HCT116 (cell line): ENCODE measurements at regions not wholly inside any gene's neighbourhood (a gene's known extent, or its start where the extent isn't known, plus 50 kb on each side); places are given as distances from the start of the nearest gene placed in this dataset.

Experiments
- ATAC-seq: fragments of 200-7000 bp; cut with Tn5 transposase; 2 replicates; pipeline ENCODE4 v1.9.1; 2020; ENCODE audit warnings: mild to moderate bottlenecking, moderate library complexity
- BruUV-seq: library from RNA; stranded (reverse); fragments of 400-500 nt; replicated peaks from 2 replicates; lab custom pipeline; 2021; lab: Mats Ljungman, UMichigan
- CTCF ChIA-PET: fragments of 300-600 bp; sonication (Branson Sonifier 250); formaldehyde crosslinking; loops from one replicate; lab custom pipeline; 2021; ENCODE audit warnings: antibody characterized with exemption; lab: Charles Lee
- POLR2A ChIA-PET: fragments of 300-600, 350-600 bp; sonication (Branson Sonifier 250); formaldehyde crosslinking; loops from one replicate; lab custom pipeline; 2021; ENCODE audit warnings: antibody characterized with exemption; lab: Charles Lee
- RAD21 ChIA-PET, 2 experiments: fragments of 300-600 bp; sonication (Branson Sonifier 250); formaldehyde crosslinking; loops; one replicate each; lab custom pipeline; 2023; ENCODE audit warnings: low total read pairs in 2 of 2; ENCODE audit not compliant: uncharacterized antibody in 2 of 2, unreplicated experiment in 2 of 2, low non-redundant PET in 1 of 2; lab: Charles Lee
- DNase-seq: peaks from one replicate; pipeline ENCODE4 v3.0.0-alpha.2; 2010; ENCODE audit warnings: low read depth, low spot score
- H2AFZ ChIP-seq: fragments of 200-600 bp; shearing (Covaris generic), sonication (generic); 2 replicates; pipeline ENCODE4 v1.6.1; 2017; ENCODE audit warnings: low read depth, mixed run types, mixed read lengths, antibody characterized with exemption, low read length; ENCODE audit not compliant: poor library complexity, severe bottlenecking
- H3K27ac ChIP-seq: 2 replicates; pipeline ENCODE4 v1.5.1; 2012; ENCODE audit warnings: low read depth, low read length
- H3K27me3 ChIP-seq: fragments of 200-600 bp; sonication (generic); 2 replicates; pipeline ENCODE4 v1.6.1; 2016; ENCODE audit warnings: mixed run types, low read length, mixed read lengths; ENCODE audit not compliant: insufficient read depth
- H3K36me3 ChIP-seq, 2 experiments: fragments of 200-500 bp in 1 of 2; fragments of 200-600 bp in 1 of 2; sonication (Bioruptor generic) in 1 of 2; sonication (generic) in 1 of 2; 2 replicates each; pipeline versions ENCODE4 v1.5.1 to v1.6.1; 2014 to 2016; ENCODE audit warnings: low read length in 2 of 2, inconsistent platforms in 1 of 2, mixed read lengths in 1 of 2, mixed run types in 1 of 2; ENCODE audit not compliant: insufficient read depth in 2 of 2, control insufficient read depth in 1 of 2
- H3K4me1 ChIP-seq, 2 experiments: fragments of 200-600 bp in 1 of 2; sonication (generic) in 1 of 2; 2 replicates each; pipeline versions ENCODE4 v1.5.1 to v1.6.1; 2012 to 2017; ENCODE audit warnings: low read length in 2 of 2, inconsistent platforms in 1 of 2, mild to moderate bottlenecking in 1 of 2, mixed read lengths in 1 of 2, mixed run types in 1 of 2, moderate library complexity in 1 of 2; ENCODE audit not compliant: insufficient read depth in 2 of 2, control insufficient read depth in 1 of 2
- H3K4me2 ChIP-seq: fragments of 200-600 bp; sonication (generic); 2 replicates; pipeline ENCODE4 v1.6.1; 2017; ENCODE audit warnings: mixed run types, low read length, mixed read lengths
- H3K4me3 ChIP-seq, 2 experiments: fragments of 200-600 bp in 1 of 2; sonication (generic) in 1 of 2; replicated peaks in 1 of 2; 2 replicates each; pipeline ENCODE4 v1.5.1; 2011 to 2016; ENCODE audit warnings: low read length in 2 of 2, control low read depth in 1 of 2, low read depth in 1 of 2, mild to moderate bottlenecking in 1 of 2, mixed read lengths in 1 of 2, mixed run types in 1 of 2
- H3K79me2 ChIP-seq: fragments of 200-600 bp; sonication (generic); 2 replicates; pipeline ENCODE4 v1.6.1; 2017; ENCODE audit warnings: mild to moderate bottlenecking, mixed run types, low read length, moderate library complexity, mixed read lengths; ENCODE audit not compliant: insufficient read depth
- H3K9ac ChIP-seq: fragments of 200-600 bp; sonication (generic); 2 replicates; pipeline ENCODE4 v1.6.1; 2016; ENCODE audit warnings: low read length, mixed read lengths
- H3K9me2 ChIP-seq: fragments of 200-600 bp; sonication (generic), shearing (Covaris generic); 2 replicates; pipeline ENCODE4 v1.6.1; 2017; ENCODE audit warnings: mixed run types, mild to moderate bottlenecking, moderate library complexity; ENCODE audit not compliant: insufficient read depth
- H3K9me3 ChIP-seq, 2 experiments: fragments of 200-500 bp in 1 of 2; fragments of 200-600 bp in 1 of 2; sonication (Bioruptor generic) in 1 of 2; sonication (generic) in 1 of 2; 2 replicates each; pipeline ENCODE4 v1.6.1; 2014 to 2017; ENCODE audit warnings: low read length in 2 of 2, mixed read lengths in 2 of 2, inconsistent platforms in 1 of 2, low read depth in 1 of 2, mild to moderate bottlenecking in 1 of 2, mixed run types in 1 of 2, moderate library complexity in 1 of 2; ENCODE audit not compliant: control insufficient read depth in 1 of 2, insufficient read depth in 1 of 2
- H4K20me1 ChIP-seq: fragments of 200-600 bp; sonication (generic), shearing (Covaris generic); 2 replicates; pipeline ENCODE4 v1.6.1; 2017; ENCODE audit warnings: mixed run types, mild to moderate bottlenecking, moderate library complexity; ENCODE audit not compliant: insufficient read depth
- ELF1 ChIP-seq: IDR thresholded peaks from 2 replicates; pipeline ENCODE4 v1.6.1; 2012; ENCODE audit warnings: low read depth, borderline replicate concordance
- FOSL1 ChIP-seq: IDR thresholded peaks from 2 replicates; pipeline ENCODE4 v1.6.1; 2012; ENCODE audit warnings: low read depth
- MAX ChIP-seq: IDR thresholded peaks from 2 replicates; pipeline ENCODE4 v1.6.1; 2012
- POLR2AphosphoS5 ChIP-seq: IDR thresholded peaks from 2 replicates; pipeline ENCODE4 v1.6.1; 2011; ENCODE audit warnings: mild to moderate bottlenecking, low read depth, low read length, moderate library complexity
- RAD21 ChIP-seq: IDR thresholded peaks from 2 replicates; pipeline ENCODE4 v1.6.1; 2012; ENCODE audit warnings: low read depth, mild to moderate bottlenecking
- TCF7L2 ChIP-seq: IDR thresholded peaks from 2 replicates; pipeline ENCODE4 v1.7.0; 2011; ENCODE audit warnings: borderline replicate concordance, inconsistent platforms; ENCODE audit not compliant: insufficient read depth, insufficient read length; ENCODE audit errors: extremely low read depth
- YY1 ChIP-seq: IDR thresholded peaks from 2 replicates; pipeline ENCODE4 v1.6.1; 2011; ENCODE audit warnings: low read length, low read depth, moderate library complexity, mild to moderate bottlenecking; ENCODE audit not compliant: insufficient replicate concordance; ENCODE audit errors: extremely low read depth
- ZNF274 ChIP-seq: fragments of 200-500 bp; sonication (Bioruptor generic); IDR thresholded peaks from 2 replicates; pipeline ENCODE4 v1.6.1; 2014; ENCODE audit warnings: mild to moderate bottlenecking, low read depth, low read length, inconsistent platforms
- intact Hi-C: fragments of 100-400 bp; cut with micrococcal nuclease; formaldehyde crosslinking; loops from 2 replicates; pipeline ENCODE4 v1.10.0; 2022
- TF ChIP-seq, protein P1 (sequence below): IDR thresholded peaks from 2 replicates; pipeline ENCODE4 v1.6.1; 2011; ENCODE audit warnings: mild to moderate bottlenecking, low read length, moderate library complexity; ENCODE audit not compliant: insufficient replicate concordance; ENCODE audit errors: extremely low read depth

- BruUV-seq = no TSS peak
- H3K4me1 ChIP-seq = peaks cover 18 to 23% of the 10 kb centered on the region in 2 experiments
- H3K9me3 ChIP-seq = no peaks in the 10 kb centered on the region
- no peaks in the 10 kb centered on the region for H4K20me1 ChIP-seq
- ATAC-seq = peak; percentile 70
- ChIA-PET RAD21 (interaction anchor here in 1 of 2 experiments (0.6 kb wide), 1 partner anchor 257 kb away, joined by 3 read pairs; no protein-coding TSS in a partner anchor), CTCF (no interaction called here), POLR2A (interaction anchor here (0.7 kb wide), 1 partner anchor 15 kb away, joined by 3 read pairs; no protein-coding TSS in a partner anchor)
- H3K4me2 ChIP-seq = peak overlapping the region; percentile 45; the same call in 1 of the 2 replicates
- no peak overlapping the region for H3K4me3 ChIP-seq
- TF ChIP-seq ELF1 = no peak
- TF ChIP-seq, protein P1, sequence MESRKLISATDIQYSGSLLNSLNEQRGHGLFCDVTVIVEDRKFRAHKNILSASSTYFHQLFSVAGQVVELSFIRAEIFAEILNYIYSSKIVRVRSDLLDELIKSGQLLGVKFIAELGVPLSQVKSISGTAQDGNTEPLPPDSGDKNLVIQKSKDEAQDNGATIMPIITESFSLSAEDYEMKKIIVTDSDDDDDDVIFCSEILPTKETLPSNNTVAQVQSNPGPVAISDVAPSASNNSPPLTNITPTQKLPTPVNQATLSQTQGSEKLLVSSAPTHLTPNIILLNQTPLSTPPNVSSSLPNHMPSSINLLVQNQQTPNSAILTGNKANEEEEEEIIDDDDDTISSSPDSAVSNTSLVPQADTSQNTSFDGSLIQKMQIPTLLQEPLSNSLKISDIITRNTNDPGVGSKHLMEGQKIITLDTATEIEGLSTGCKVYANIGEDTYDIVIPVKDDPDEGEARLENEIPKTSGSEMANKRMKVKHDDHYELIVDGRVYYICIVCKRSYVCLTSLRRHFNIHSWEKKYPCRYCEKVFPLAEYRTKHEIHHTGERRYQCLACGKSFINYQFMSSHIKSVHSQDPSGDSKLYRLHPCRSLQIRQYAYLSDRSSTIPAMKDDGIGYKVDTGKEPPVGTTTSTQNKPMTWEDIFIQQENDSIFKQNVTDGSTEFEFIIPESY = no peak
- TF ChIP-seq MAX = no peak
- no peak for TF ChIP-seq POLR2AphosphoS5
- TF ChIP-seq FOSL1 = no peak
- TF ChIP-seq YY1 = no peak
- peak; percentile 40 for TF ChIP-seq TCF7L2
- no peak for TF ChIP-seq RAD21
- no peak for TF ChIP-seq ZNF274
- H3K9ac ChIP-seq = no peak overlapping the region
- intact Hi-C loops = no loop called here
- no peak overlapping the region for H3K27ac ChIP-seq
- no peaks in the 10 kb centered on the region for H3K27me3 ChIP-seq
- H2AFZ ChIP-seq = no peak overlapping the region
- no peaks in the 10 kb centered on the region for H3K9me2 ChIP-seq
- no peaks in the 10 kb centered on the region for H3K79me2 ChIP-seq
- DNase-seq = no peak
- H3K36me3 ChIP-seq = no peaks in the 10 kb centered on the region
These were observed 103.8 kb upstream of the UBE2E1 start for GRCh38 chr3:23701716-23702597.
